Stimulated activated memory B cell treated with anti-CD40 and anti-IgM and Interleukin-4, amounts not matched to agents 10 μg/mL and 1 μg/mL and 100 μg/mL, for 72 hours (primary cell): ENCODE measurements at regions not wholly inside any gene's neighbourhood (a gene's known extent, or its start where the extent isn't known, plus 50 kb on each side); places are given as distances from the start of the nearest gene placed in this dataset.
"Not testable (repeated sequence)": the region's sequence is repeated elsewhere in the genome, so short reads cannot be mapped to it uniquely, and the experiment has no call there.

Source experiments
- ATAC-seq: fragments of 150-1000 bp; cut with Tn5 transposase; 2 replicates; pipeline ENCODE4 v1.10.0; 2021
- H3K27ac Mint-ChIP-seq: one replicate; pipeline ENCODE4 v1.8.0; 2022; ENCODE audit warnings: mild to moderate bottlenecking, mixed read lengths
- H3K27me3 Mint-ChIP-seq: one replicate; pipeline ENCODE4 v1.8.0; 2022; ENCODE audit warnings: mixed read lengths
- H3K36me3 Mint-ChIP-seq: one replicate; pipeline ENCODE4 v1.8.0; 2022; ENCODE audit warnings: mixed read lengths
- H3K4me1 Mint-ChIP-seq: one replicate; pipeline ENCODE4 v1.8.0; 2022; ENCODE audit warnings: mixed read lengths
- H3K4me3 Mint-ChIP-seq: one replicate; pipeline ENCODE4 v1.8.0; 2022; ENCODE audit warnings: mild to moderate bottlenecking, moderate library complexity, mixed read lengths
- H3K9me3 Mint-ChIP-seq: one replicate; pipeline ENCODE4 v1.8.0; 2022; ENCODE audit warnings: mixed read lengths

- no peak for ATAC-seq
- peaks cover 6% of the 10 kb centered on the region for H3K9me3 Mint-ChIP-seq
Measured at GRCh38 chr3:180421721-180422120, 180.2 kb upstream of the TTC14 start.

GRCh38 chr3:180424305-180424704 lies 177.7 kb upstream of the TTC14 start:
- not testable (repeated sequence) for ATAC-seq, H3K9me3 Mint-ChIP-seq, H3K4me3 Mint-ChIP-seq, H3K36me3 Mint-ChIP-seq, H3K4me1 Mint-ChIP-seq, H3K27me3 Mint-ChIP-seq, H3K27ac Mint-ChIP-seq

More at GRCh38 chr3:180421721-180422120, 180.2 kb upstream of the TTC14 start:
- Mint-ChIP-seq H3K4me1 (no peaks in the 10 kb centered on the region), H3K27ac (no peak overlapping the region), H3K27me3 (no peaks in the 10 kb centered on the region), H3K36me3 (no peaks in the 10 kb centered on the region), H3K4me3 (no peak overlapping the region)

GRCh38 chr3:180430896-180431295 lies 171.1 kb upstream of the TTC14 start:
- no peak for ATAC-seq
- Mint-ChIP-seq H3K9me3 (peaks cover 8% of the 10 kb centered on the region), H3K4me1 (no peaks in the 10 kb centered on the region), H3K27ac (no peak overlapping the region), H3K36me3 (no peaks in the 10 kb centered on the region), H3K27me3 (no peaks in the 10 kb centered on the region), H3K4me3 (no peak overlapping the region)

- Mint-ChIP-seq H3K27me3 (no peaks in the 10 kb centered on the region), H3K9me3 (peaks cover 9% of the 10 kb centered on the region), H3K4me3 (no peak overlapping the region), H3K27ac (no peak overlapping the region), H3K4me1 (no peaks in the 10 kb centered on the region), H3K36me3 (no peaks in the 10 kb centered on the region)
- ATAC-seq, result no peak
Measured at GRCh38 chr3:180433152-180433551, 168.8 kb upstream of the TTC14 start.

- H3K9me3 Mint-ChIP-seq, result peaks cover 8% of the 10 kb centered on the region
- H3K4me3 Mint-ChIP-seq, result no peak overlapping the region
- H3K36me3 Mint-ChIP-seq, result no peaks in the 10 kb centered on the region
- no peak overlapping the region for H3K27ac Mint-ChIP-seq
- no peaks in the 10 kb centered on the region for H3K27me3 Mint-ChIP-seq
- ATAC-seq, result no peak
- H3K4me1 Mint-ChIP-seq, result no peaks in the 10 kb centered on the region
Measured at GRCh38 chr3:180447136-180447535, 154.8 kb upstream of the TTC14 start.

- not testable (repeated sequence) for H3K27me3 Mint-ChIP-seq, ATAC-seq, H3K4me1 Mint-ChIP-seq, H3K4me3 Mint-ChIP-seq, H3K9me3 Mint-ChIP-seq, H3K36me3 Mint-ChIP-seq, H3K27ac Mint-ChIP-seq
Measured at GRCh38 chr3:180448407-180448806, 153.6 kb upstream of the TTC14 start.

- no peaks in the 10 kb centered on the region for H3K4me1 Mint-ChIP-seq
- H3K9me3 Mint-ChIP-seq, result peaks cover 3% of the 10 kb centered on the region
- no peak overlapping the region for H3K27ac Mint-ChIP-seq
- no peak for ATAC-seq
- H3K27me3 Mint-ChIP-seq, result no peaks in the 10 kb centered on the region
- H3K36me3 Mint-ChIP-seq, result no peaks in the 10 kb centered on the region
- H3K4me3 Mint-ChIP-seq, result no peak overlapping the region
Measured at GRCh38 chr3:180457225-180457624, 144.7 kb upstream of the TTC14 start.

- no peak overlapping the region for H3K27ac Mint-ChIP-seq
- H3K27me3 Mint-ChIP-seq, result no peaks in the 10 kb centered on the region
- no peak for ATAC-seq
- no peaks in the 10 kb centered on the region for H3K36me3 Mint-ChIP-seq
- H3K4me1 Mint-ChIP-seq, result no peaks in the 10 kb centered on the region
- H3K4me3 Mint-ChIP-seq, result no peak overlapping the region
- no peaks in the 10 kb centered on the region for H3K9me3 Mint-ChIP-seq
Measured at GRCh38 chr3:180466401-180467011, 135.5 kb upstream of the TTC14 start.

GRCh38 chr3:180467177-180467576 lies 134.8 kb upstream of the TTC14 start:
- Mint-ChIP-seq H3K9me3 (no peaks in the 10 kb centered on the region), H3K4me1 (no peaks in the 10 kb centered on the region), H3K4me3 (no peak overlapping the region), H3K27ac (no peak overlapping the region), H3K36me3 (no peaks in the 10 kb centered on the region), H3K27me3 (no peaks in the 10 kb centered on the region)
- no peak for ATAC-seq

GRCh38 chr3:180469149-180469548 lies 132.8 kb upstream of the TTC14 start:
- no peaks in the 10 kb centered on the region for H3K9me3 Mint-ChIP-seq
- no peaks in the 10 kb centered on the region for H3K4me1 Mint-ChIP-seq
- ATAC-seq, result peak; percentile 20
- H3K36me3 Mint-ChIP-seq, result no peaks in the 10 kb centered on the region
- H3K27me3 Mint-ChIP-seq, result no peaks in the 10 kb centered on the region
- no peak overlapping the region for H3K4me3 Mint-ChIP-seq
- no peak overlapping the region for H3K27ac Mint-ChIP-seq

- no peaks in the 10 kb centered on the region for H3K27me3 Mint-ChIP-seq
- peaks cover 3% of the 10 kb centered on the region for H3K9me3 Mint-ChIP-seq
- no peak overlapping the region for H3K4me3 Mint-ChIP-seq
- H3K27ac Mint-ChIP-seq, result no peak overlapping the region
- no peaks in the 10 kb centered on the region for H3K4me1 Mint-ChIP-seq
- no peaks in the 10 kb centered on the region for H3K36me3 Mint-ChIP-seq
- no peak for ATAC-seq
Measured at GRCh38 chr3:180478695-180479094, 123.3 kb upstream of the TTC14 start.

GRCh38 chr3:180492047-180492446 lies 109.9 kb upstream of the TTC14 start:
- Mint-ChIP-seq H3K4me1 (no peaks in the 10 kb centered on the region), H3K9me3 (peaks cover 8% of the 10 kb centered on the region), H3K36me3 (no peaks in the 10 kb centered on the region), H3K27me3 (no peaks in the 10 kb centered on the region), H3K4me3 (no peak overlapping the region), H3K27ac (no peak overlapping the region)
- ATAC-seq, result no peak

- H3K4me1 Mint-ChIP-seq, result no peaks in the 10 kb centered on the region
- no peak overlapping the region for H3K4me3 Mint-ChIP-seq
- no peaks in the 10 kb centered on the region for H3K27me3 Mint-ChIP-seq
- H3K9me3 Mint-ChIP-seq, result peaks cover 18% of the 10 kb centered on the region
- no peaks in the 10 kb centered on the region for H3K36me3 Mint-ChIP-seq
- ATAC-seq, result no peak
- no peak overlapping the region for H3K27ac Mint-ChIP-seq
Measured at GRCh38 chr3:180496995-180497394, 105.0 kb upstream of the TTC14 start.

GRCh38 chr3:180516368-180516767 lies 85.6 kb upstream of the TTC14 start:
- no peaks in the 10 kb centered on the region for H3K36me3 Mint-ChIP-seq
- H3K27ac Mint-ChIP-seq, result no peak overlapping the region
- peaks cover 9% of the 10 kb centered on the region for H3K27me3 Mint-ChIP-seq
- H3K4me1 Mint-ChIP-seq, result no peaks in the 10 kb centered on the region
- H3K4me3 Mint-ChIP-seq, result no peak overlapping the region
- ATAC-seq, result peak; percentile 31
- peaks cover 3% of the 10 kb centered on the region for H3K9me3 Mint-ChIP-seq

GRCh38 chr3:180523040-180523439 lies 78.9 kb upstream of the TTC14 start:
- Mint-ChIP-seq H3K9me3 (peaks cover 6% of the 10 kb centered on the region), H3K27me3 (peaks cover 16% of the 10 kb centered on the region), H3K36me3 (no peaks in the 10 kb centered on the region), H3K27ac (no peak overlapping the region), H3K4me1 (no peaks in the 10 kb centered on the region), H3K4me3 (no peak overlapping the region)
- ATAC-seq, result no peak

GRCh38 chr3:180528843-180529242 lies 73.1 kb upstream of the TTC14 start:
- peaks cover 3% of the 10 kb centered on the region for H3K27me3 Mint-ChIP-seq

GRCh38 chr3:180529778-180530177 lies 72.2 kb upstream of the TTC14 start:
- no peak for ATAC-seq
- Mint-ChIP-seq H3K36me3 (no peaks in the 10 kb centered on the region), H3K4me1 (no peaks in the 10 kb centered on the region), H3K27me3 (no peaks in the 10 kb centered on the region), H3K27ac (no peak overlapping the region), H3K9me3 (peaks cover 3% of the 10 kb centered on the region), H3K4me3 (no peak overlapping the region)

More at GRCh38 chr3:180528843-180529242, 73.1 kb upstream of the TTC14 start:
- Mint-ChIP-seq H3K36me3 (no peaks in the 10 kb centered on the region), H3K4me3 (no peak overlapping the region), H3K27ac (no peak overlapping the region), H3K9me3 (peaks cover 4% of the 10 kb centered on the region), H3K4me1 (no peaks in the 10 kb centered on the region)
- no peak for ATAC-seq
